Neural progenitor cell (in vitro differentiated cells): ENCODE measurements at regions not wholly inside any gene's neighbourhood (a gene's known extent, or its start where the extent isn't known, plus 50 kb on each side); places are given as distances from the start of the nearest gene placed in this dataset.

ENCODE experiments used
- EZH2 ChIP-seq: fragments of 200-600 bp; sonication (generic); IDR thresholded peaks from 2 replicates; pipeline ENCODE4 v1.6.1; 2017; ENCODE audit warnings: antibody characterized with exemption, mild to moderate bottlenecking, moderate library complexity
- EZH2phosphoT487 ChIP-seq: fragments of 200-600 bp; sonication (generic); IDR thresholded peaks from 2 replicates; pipeline ENCODE4 v1.6.1; 2017; ENCODE audit warnings: antibody characterized with exemption
- TF ChIP-seq, protein P1 (sequence below): fragments of 200-600 bp; sonication (generic); IDR thresholded peaks from 2 replicates; pipeline ENCODE4 v1.5.1; 2017; ENCODE audit warnings: antibody characterized with exemption, mild to moderate bottlenecking

- TF ChIP-seq EZH2 = no peak
- TF ChIP-seq, protein P1, sequence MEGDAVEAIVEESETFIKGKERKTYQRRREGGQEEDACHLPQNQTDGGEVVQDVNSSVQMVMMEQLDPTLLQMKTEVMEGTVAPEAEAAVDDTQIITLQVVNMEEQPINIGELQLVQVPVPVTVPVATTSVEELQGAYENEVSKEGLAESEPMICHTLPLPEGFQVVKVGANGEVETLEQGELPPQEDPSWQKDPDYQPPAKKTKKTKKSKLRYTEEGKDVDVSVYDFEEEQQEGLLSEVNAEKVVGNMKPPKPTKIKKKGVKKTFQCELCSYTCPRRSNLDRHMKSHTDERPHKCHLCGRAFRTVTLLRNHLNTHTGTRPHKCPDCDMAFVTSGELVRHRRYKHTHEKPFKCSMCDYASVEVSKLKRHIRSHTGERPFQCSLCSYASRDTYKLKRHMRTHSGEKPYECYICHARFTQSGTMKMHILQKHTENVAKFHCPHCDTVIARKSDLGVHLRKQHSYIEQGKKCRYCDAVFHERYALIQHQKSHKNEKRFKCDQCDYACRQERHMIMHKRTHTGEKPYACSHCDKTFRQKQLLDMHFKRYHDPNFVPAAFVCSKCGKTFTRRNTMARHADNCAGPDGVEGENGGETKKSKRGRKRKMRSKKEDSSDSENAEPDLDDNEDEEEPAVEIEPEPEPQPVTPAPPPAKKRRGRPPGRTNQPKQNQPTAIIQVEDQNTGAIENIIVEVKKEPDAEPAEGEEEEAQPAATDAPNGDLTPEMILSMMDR = no peak
- no peak for TF ChIP-seq EZH2phosphoT487
Observed at GRCh38 chr7:33753881-33754525, 151.3 kb upstream of the BMPER start.
